Gastrocnemius medialis (tissue), 4 donors: ENCODE measurements at regions not wholly inside any gene's neighbourhood (a gene's known extent, or its start where the extent isn't known, plus 50 kb on each side); places are given as distances from the start of the nearest gene placed in this dataset.

Source experiments
- CTCF ChIP-seq, 5 experiments: fragments of 450-650 bp in 3 of 5; fragments of 200-600 bp in 2 of 5; sonication (generic) in 2 of 5; IDR thresholded peaks in 4 of 5; conservative IDR thresholded peaks in 1 of 5; 1 replicate in 4 of 5; 2 replicates in 1 of 5; pipeline ENCODE4 v1.5.1; 2016 to 2019; ENCODE audit warnings: antibody characterized with exemption in 5 of 5, mild to moderate bottlenecking in 3 of 5, moderate library complexity in 3 of 5
- POLR2A ChIP-seq, 2 donors: fragments of 450-650 bp; IDR thresholded peaks; one replicate each; pipeline ENCODE4 v1.6.1; 2017; ENCODE audit warnings: antibody characterized with exemption in 2 of 2, mild to moderate bottlenecking in 2 of 2, moderate library complexity in 2 of 2

- TF ChIP-seq POLR2A (IDR thresholded peaks at IDR 0.05): no peak
- no peak for TF ChIP-seq CTCF (IDR thresholded peaks at IDR 0.05 in 4 of 5, conservative IDR thresholded peaks at IDR 0.05 in 1 of 5)
Measured at GRCh38 chr13:58625703-58626389, 994.3 kb downstream of the PCDH17 start.
